ENCODE measurements at regions not wholly inside any gene's neighbourhood (a gene's known extent, or its start where the extent isn't known, plus 50 kb on each side); places are given as distances from the start of the nearest gene placed in this dataset.
A peak's percentile ranks its signal among the peaks of the same experiment; 100 is the strongest.

DNA sequence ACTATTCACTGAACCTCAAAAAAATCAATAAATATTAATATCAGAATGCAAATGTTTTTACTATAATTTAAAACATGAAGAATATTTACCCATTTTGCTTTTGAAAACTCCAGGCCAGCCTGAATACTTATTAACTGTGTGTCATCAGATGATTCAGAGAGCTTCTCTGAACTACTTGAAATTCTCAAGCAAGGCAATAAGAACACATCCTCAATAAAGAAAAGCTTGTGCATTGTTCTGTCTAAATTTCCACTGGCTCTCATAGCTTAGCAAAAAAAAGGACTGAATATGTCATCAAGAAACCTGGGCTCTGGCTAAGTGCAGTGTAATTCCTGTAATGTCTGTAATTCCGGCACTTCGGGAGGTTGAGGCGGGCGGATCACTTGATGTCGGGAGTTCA is 194.1 kb downstream of the BTG1 start:
- no peaks in the 10 kb centered on the region for H3K36me3 ChIP-seq
- WGBS, 5 donors: 94 to 100% (median 97%) methylated on average over 5 of the region's 5 CpGs
- no peak overlapping the region for H3K4me3 ChIP-seq
- no peaks in the 10 kb centered on the region for H3K9me3 ChIP-seq
- intact Hi-C loops (cut with DNase I; ENCODE audit: low total_unique reads): no loop called here
- peaks cover 0 to 24% (median 9%) of the 10 kb centered on the region in 6 donors for H3K4me1 ChIP-seq
- no peak overlapping the region for H3K27ac ChIP-seq
- TF ChIP-seq, protein P1, sequence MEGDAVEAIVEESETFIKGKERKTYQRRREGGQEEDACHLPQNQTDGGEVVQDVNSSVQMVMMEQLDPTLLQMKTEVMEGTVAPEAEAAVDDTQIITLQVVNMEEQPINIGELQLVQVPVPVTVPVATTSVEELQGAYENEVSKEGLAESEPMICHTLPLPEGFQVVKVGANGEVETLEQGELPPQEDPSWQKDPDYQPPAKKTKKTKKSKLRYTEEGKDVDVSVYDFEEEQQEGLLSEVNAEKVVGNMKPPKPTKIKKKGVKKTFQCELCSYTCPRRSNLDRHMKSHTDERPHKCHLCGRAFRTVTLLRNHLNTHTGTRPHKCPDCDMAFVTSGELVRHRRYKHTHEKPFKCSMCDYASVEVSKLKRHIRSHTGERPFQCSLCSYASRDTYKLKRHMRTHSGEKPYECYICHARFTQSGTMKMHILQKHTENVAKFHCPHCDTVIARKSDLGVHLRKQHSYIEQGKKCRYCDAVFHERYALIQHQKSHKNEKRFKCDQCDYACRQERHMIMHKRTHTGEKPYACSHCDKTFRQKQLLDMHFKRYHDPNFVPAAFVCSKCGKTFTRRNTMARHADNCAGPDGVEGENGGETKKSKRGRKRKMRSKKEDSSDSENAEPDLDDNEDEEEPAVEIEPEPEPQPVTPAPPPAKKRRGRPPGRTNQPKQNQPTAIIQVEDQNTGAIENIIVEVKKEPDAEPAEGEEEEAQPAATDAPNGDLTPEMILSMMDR (IDR thresholded peaks at IDR 0.05 in 8 of 11, conservative IDR thresholded peaks at IDR 0.05 in 3 of 11): no peak
- TF ChIP-seq POLR2A (IDR thresholded peaks at IDR 0.05) (no peak), POLR2AphosphoS5 (IDR thresholded peaks at IDR 0.05) (no peak)
- no peak for DNase-seq
- H3K27me3 ChIP-seq (replicated peaks in 1 of 7): no peaks in the 10 kb centered on the region

DNA sequence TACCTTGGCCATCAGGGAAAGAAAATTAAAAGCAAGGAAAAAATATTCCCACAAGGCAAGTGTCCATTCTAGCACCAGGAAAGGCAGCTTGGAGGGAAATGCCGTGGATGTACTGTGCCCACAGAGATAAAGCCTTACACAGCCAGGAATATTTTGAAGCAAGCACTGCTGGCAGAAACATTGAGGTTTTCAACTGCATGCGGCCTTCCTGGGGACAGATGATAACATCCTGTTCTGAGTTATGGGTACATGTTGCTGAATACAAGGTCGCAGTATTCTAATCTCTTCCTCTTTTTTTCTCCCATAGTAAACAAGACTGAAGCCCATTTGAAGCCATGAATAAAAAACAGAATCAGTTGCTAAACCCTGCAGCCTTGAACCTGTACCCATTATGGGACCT is 197.1 kb downstream of the BTG1 start:
- 45 to 62% (median 58%) methylated on average over 3 of the region's 3 CpGs for WGBS, 5 donors
- Histone ChIP-seq H3K27ac (peak overlapping the region in 7 of 8 donors; percentile 57 to 83 (median 72)), H3K4me1 (peaks cover 0 to 24% (median 9%) of the 10 kb centered on the region in 6 donors), H3K27me3 (replicated peaks in 1 of 7) (no peaks in the 10 kb centered on the region), H3K9me3 (no peaks in the 10 kb centered on the region), H3K36me3 (no peaks in the 10 kb centered on the region), H3K4me3 (no peak overlapping the region)
- peak in 1 of 3 donors; percentile 88 for TF ChIP-seq POLR2AphosphoS5 (IDR thresholded peaks at IDR 0.05)
- no peak for TF ChIP-seq POLR2A (IDR thresholded peaks at IDR 0.05)
- intact Hi-C loops (cut with DNase I; ENCODE audit: low total_unique reads): no loop called here
- DNase-seq: no peak

DNA sequence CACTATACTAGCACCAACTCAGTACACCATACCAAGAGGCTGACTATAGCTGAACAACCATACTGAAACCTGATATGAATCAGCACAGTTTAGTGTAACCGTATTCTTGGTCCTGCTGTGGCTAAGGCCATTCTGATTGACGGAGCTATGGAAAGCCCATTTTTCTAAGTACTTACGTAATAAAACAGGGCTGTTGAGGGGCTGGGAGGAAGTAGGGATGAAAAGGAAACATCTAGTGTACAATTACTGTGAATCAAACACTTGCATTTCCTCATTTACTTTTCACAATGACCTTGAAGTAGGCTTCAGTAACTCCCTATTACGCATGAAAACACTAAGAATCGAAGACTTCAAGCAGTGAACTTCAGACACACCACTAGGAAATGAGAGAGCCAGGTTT is 198.2 kb downstream of the BTG1 start:
- Histone ChIP-seq H3K27ac (peak overlapping the region; percentile 3 to 83 (median 64)), H3K36me3 (no peaks in the 10 kb centered on the region), H3K27me3 (replicated peaks in 1 of 7) (no peaks in the 10 kb centered on the region), H3K4me3 (no peak overlapping the region), H3K4me1 (peaks cover 0 to 20% (median 6%) of the 10 kb centered on the region in 6 donors), H3K9me3 (no peaks in the 10 kb centered on the region)
- TF ChIP-seq POLR2A (IDR thresholded peaks at IDR 0.05): no peak
- TF ChIP-seq, protein P1 (IDR thresholded peaks at IDR 0.05 in 8 of 11, conservative IDR thresholded peaks at IDR 0.05 in 3 of 11): no peak
- TF ChIP-seq POLR2AphosphoS5 (IDR thresholded peaks at IDR 0.05): no peak
- 52 to 59% (median 57%) methylated on average over 5 of the region's 5 CpGs for WGBS, 5 donors
- intact Hi-C loops (cut with DNase I; ENCODE audit: low total_unique reads): no loop called here
- DNase-seq: no peak

DNA sequence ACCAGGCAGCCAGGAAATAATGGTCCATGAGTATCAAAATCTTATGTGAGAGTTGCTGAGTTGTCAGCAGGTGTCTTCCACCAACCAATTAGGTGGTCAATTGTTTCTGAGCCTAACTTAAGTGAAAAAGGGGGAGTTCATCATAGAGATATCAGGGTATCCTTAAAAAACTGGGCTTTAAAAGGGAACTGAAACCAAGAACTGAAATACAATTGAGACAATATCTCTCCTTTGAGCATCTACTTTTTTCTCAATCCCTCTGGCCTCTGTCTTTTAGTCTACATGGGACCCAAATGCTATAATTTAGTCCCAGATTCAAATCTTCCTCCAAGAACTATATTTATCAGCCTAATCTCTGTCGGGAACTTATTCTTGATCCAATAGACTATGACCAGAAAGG is 201.0 kb downstream of the BTG1 start:
- WGBS, 5 donors: 84 to 100% (median 91%) methylated on average over 1 of the region's 1 CpG
- intact Hi-C loops (cut with DNase I; ENCODE audit: low total_unique reads): no loop called here
- Histone ChIP-seq H3K9me3 (peaks cover 0 to 4% (median 0%) of the 10 kb centered on the region in 8 donors), H3K27ac (no peak overlapping the region), H3K27me3 (replicated peaks in 1 of 7) (no peaks in the 10 kb centered on the region), H3K36me3 (no peaks in the 10 kb centered on the region), H3K4me1 (peaks cover 0 to 20% (median 6%) of the 10 kb centered on the region in 6 donors), H3K4me3 (no peak overlapping the region)
- no peak for DNase-seq
- TF ChIP-seq POLR2AphosphoS5 (IDR thresholded peaks at IDR 0.05): no peak
- TF ChIP-seq, protein P1 (IDR thresholded peaks at IDR 0.05 in 8 of 11, conservative IDR thresholded peaks at IDR 0.05 in 3 of 11): no peak
- no peak for TF ChIP-seq POLR2A (IDR thresholded peaks at IDR 0.05)
